ENCODE measurements at regions not wholly inside any gene's neighbourhood (a gene's known extent, or its start where the extent isn't known, plus 50 kb on each side); places are given as distances from the start of the nearest gene placed in this dataset.

GRCh38 chr4:37000281-37000680, 244.3 kb upstream of the NWD2 start (continued):
- TF ChIP-seq THRAP3 (IDR thresholded peaks at IDR 0.05; ENCODE audit: borderline replicate concordance) (no peak), TCF7L2 (IDR thresholded peaks at IDR 0.05; ENCODE audit: low read depth, low read length) (no peak), NFE2L1 (tag; IDR thresholded peaks at IDR 0.05; ENCODE audit: borderline replicate concordance, low read depth) (no peak), CGGBP1 (CRISPR knock-in tag; IDR thresholded peaks at IDR 0.05) (no peak), GATA2 (CRISPR knock-in tag; IDR thresholded peaks at IDR 0.05) (peak; percentile 63), KLF16 (IDR thresholded peaks at IDR 0.05) (peak; percentile 87), GATAD2B (IDR thresholded peaks at IDR 0.05; ENCODE audit: borderline replicate concordance) (peak; percentile 22; the same call in 1 of the 2 replicates), RBM17 (IDR thresholded peaks at IDR 0.05; ENCODE audit: borderline replicate concordance, low read depth, low read length) (no peak), ZNF764 (CRISPR knock-in tag; IDR thresholded peaks at IDR 0.05; ENCODE audit: low read depth) (no peak), NCOR1 (IDR thresholded peaks at IDR 0.05) (peak; percentile 82), NFRKB (IDR thresholded peaks at IDR 0.05; ENCODE audit: low read depth) (no peak), STAT5B (CRISPR knock-in tag; IDR thresholded peaks at IDR 0.05) (no peak)
- TF ChIP-seq, protein P1, sequence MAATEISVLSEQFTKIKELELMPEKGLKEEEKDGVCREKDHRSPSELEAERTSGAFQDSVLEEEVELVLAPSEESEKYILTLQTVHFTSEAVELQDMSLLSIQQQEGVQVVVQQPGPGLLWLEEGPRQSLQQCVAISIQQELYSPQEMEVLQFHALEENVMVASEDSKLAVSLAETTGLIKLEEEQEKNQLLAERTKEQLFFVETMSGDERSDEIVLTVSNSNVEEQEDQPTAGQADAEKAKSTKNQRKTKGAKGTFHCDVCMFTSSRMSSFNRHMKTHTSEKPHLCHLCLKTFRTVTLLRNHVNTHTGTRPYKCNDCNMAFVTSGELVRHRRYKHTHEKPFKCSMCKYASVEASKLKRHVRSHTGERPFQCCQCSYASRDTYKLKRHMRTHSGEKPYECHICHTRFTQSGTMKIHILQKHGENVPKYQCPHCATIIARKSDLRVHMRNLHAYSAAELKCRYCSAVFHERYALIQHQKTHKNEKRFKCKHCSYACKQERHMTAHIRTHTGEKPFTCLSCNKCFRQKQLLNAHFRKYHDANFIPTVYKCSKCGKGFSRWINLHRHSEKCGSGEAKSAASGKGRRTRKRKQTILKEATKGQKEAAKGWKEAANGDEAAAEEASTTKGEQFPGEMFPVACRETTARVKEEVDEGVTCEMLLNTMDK (IDR thresholded peaks at IDR 0.05; ENCODE audit: borderline replicate concordance, insufficient read depth, low read depth, low read length, poor library complexity, severe bottlenecking): no peak
- TF ChIP-seq, protein P2, sequence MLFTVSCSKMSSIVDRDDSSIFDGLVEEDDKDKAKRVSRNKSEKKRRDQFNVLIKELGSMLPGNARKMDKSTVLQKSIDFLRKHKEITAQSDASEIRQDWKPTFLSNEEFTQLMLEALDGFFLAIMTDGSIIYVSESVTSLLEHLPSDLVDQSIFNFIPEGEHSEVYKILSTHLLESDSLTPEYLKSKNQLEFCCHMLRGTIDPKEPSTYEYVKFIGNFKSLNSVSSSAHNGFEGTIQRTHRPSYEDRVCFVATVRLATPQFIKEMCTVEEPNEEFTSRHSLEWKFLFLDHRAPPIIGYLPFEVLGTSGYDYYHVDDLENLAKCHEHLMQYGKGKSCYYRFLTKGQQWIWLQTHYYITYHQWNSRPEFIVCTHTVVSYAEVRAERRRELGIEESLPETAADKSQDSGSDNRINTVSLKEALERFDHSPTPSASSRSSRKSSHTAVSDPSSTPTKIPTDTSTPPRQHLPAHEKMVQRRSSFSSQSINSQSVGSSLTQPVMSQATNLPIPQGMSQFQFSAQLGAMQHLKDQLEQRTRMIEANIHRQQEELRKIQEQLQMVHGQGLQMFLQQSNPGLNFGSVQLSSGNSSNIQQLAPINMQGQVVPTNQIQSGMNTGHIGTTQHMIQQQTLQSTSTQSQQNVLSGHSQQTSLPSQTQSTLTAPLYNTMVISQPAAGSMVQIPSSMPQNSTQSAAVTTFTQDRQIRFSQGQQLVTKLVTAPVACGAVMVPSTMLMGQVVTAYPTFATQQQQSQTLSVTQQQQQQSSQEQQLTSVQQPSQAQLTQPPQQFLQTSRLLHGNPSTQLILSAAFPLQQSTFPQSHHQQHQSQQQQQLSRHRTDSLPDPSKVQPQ (CRISPR knock-in tag; IDR thresholded peaks at IDR 0.05; ENCODE audit: borderline replicate concordance): no peak
- TF ChIP-seq, protein P3, sequence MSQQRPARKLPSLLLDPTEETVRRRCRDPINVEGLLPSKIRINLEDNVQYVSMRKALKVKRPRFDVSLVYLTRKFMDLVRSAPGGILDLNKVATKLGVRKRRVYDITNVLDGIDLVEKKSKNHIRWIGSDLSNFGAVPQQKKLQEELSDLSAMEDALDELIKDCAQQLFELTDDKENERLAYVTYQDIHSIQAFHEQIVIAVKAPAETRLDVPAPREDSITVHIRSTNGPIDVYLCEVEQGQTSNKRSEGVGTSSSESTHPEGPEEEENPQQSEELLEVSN (IDR thresholded peaks at IDR 0.05; ENCODE audit: borderline replicate concordance in 1 of 2, extremely low read depth in 1 of 2, insufficient read depth in 1 of 2, insufficient read length in 1 of 2, low read depth in 1 of 2, low read length in 1 of 2, poor library complexity in 1 of 2, severe bottlenecking in 1 of 2): no peak
- TF ChIP-seq, protein P4, sequence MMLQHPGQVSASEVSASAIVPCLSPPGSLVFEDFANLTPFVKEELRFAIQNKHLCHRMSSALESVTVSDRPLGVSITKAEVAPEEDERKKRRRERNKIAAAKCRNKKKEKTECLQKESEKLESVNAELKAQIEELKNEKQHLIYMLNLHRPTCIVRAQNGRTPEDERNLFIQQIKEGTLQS (IDR thresholded peaks at IDR 0.05): peak; percentile 85; the same call in 1 of the 2 replicates
- TF ChIP-seq, protein P4 (CRISPR knock-in tag; conservative IDR thresholded peaks at IDR 0.05): no peak
- TF ChIP-seq, protein P5, sequence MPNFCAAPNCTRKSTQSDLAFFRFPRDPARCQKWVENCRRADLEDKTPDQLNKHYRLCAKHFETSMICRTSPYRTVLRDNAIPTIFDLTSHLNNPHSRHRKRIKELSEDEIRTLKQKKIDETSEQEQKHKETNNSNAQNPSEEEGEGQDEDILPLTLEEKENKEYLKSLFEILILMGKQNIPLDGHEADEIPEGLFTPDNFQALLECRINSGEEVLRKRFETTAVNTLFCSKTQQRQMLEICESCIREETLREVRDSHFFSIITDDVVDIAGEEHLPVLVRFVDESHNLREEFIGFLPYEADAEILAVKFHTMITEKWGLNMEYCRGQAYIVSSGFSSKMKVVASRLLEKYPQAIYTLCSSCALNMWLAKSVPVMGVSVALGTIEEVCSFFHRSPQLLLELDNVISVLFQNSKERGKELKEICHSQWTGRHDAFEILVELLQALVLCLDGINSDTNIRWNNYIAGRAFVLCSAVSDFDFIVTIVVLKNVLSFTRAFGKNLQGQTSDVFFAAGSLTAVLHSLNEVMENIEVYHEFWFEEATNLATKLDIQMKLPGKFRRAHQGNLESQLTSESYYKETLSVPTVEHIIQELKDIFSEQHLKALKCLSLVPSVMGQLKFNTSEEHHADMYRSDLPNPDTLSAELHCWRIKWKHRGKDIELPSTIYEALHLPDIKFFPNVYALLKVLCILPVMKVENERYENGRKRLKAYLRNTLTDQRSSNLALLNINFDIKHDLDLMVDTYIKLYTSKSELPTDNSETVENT (CRISPR knock-in tag; IDR thresholded peaks at IDR 0.05): no peak
